H9 (cell line): ENCODE measurements at regions not wholly inside any gene's neighbourhood (a gene's known extent, or its start where the extent isn't known, plus 50 kb on each side); places are given as distances from the start of the nearest gene placed in this dataset.

Source experiments
- DNase-seq: peaks from one replicate; pipeline ENCODE4 v3.0.0-alpha.2; 2017
- H2AFZ ChIP-seq: one replicate; pipeline ENCODE4 v1.6.1; 2013; ENCODE audit warnings: mild to moderate bottlenecking, low read length, control low read depth, moderate library complexity
- H2AK5ac ChIP-seq: 2 replicates; pipeline ENCODE4 v1.6.1; 2013; ENCODE audit warnings: low read length, control low read depth, mixed read lengths; ENCODE audit not compliant: insufficient read length
- H2BK120ac ChIP-seq: one replicate; pipeline ENCODE4 v1.6.1; 2013; ENCODE audit warnings: low read depth, mild to moderate bottlenecking, low read length, control low read depth, inconsistent platforms; ENCODE audit not compliant: poor library complexity, severe bottlenecking
- H2BK12ac ChIP-seq: 2 replicates; pipeline ENCODE4 v1.6.1; 2013; ENCODE audit warnings: low read length, control low read depth, mixed read lengths, low read depth; ENCODE audit not compliant: insufficient read length
- H2BK15ac ChIP-seq: 2 replicates; pipeline ENCODE4 v1.6.1; 2013; ENCODE audit warnings: low read depth, low read length, control low read depth
- H2BK20ac ChIP-seq: one replicate; pipeline ENCODE4 v1.6.1; 2013; ENCODE audit warnings: low read depth, mild to moderate bottlenecking, low read length, control low read depth, inconsistent platforms; ENCODE audit not compliant: poor library complexity, severe bottlenecking
- H2BK5ac ChIP-seq: 2 replicates; pipeline ENCODE4 v1.6.1; 2013; ENCODE audit warnings: low read length, control low read depth, mixed read lengths; ENCODE audit not compliant: insufficient read length
- H3K14ac ChIP-seq: 2 replicates; pipeline ENCODE4 v1.6.1; 2013; ENCODE audit warnings: low read length, control low read depth; ENCODE audit not compliant: insufficient read depth
- H3K18ac ChIP-seq: 2 replicates; pipeline ENCODE4 v1.6.1; 2013; ENCODE audit warnings: low read depth, mild to moderate bottlenecking, mixed read lengths, low read length, control low read depth; ENCODE audit not compliant: insufficient read length
- H3K23ac ChIP-seq: 2 replicates; pipeline ENCODE4 v1.6.1; 2013; ENCODE audit warnings: low read length, control low read depth, mixed read lengths, low read depth; ENCODE audit not compliant: insufficient read length
- H3K23me2 ChIP-seq: 2 replicates; pipeline ENCODE4 v1.6.1; 2013; ENCODE audit warnings: low read depth, mild to moderate bottlenecking, mixed read lengths, low read length, control low read depth; ENCODE audit not compliant: insufficient read length, poor library complexity, severe bottlenecking
- H3K27ac ChIP-seq: 2 replicates; pipeline ENCODE4 v1.5.1; 2013; ENCODE audit warnings: low read length, control low read depth, mixed read lengths, low read depth; ENCODE audit not compliant: insufficient read length
- H3K27me3 ChIP-seq: 2 replicates; pipeline ENCODE4 v1.6.1; 2013; ENCODE audit warnings: low read length, control low read depth, inconsistent platforms; ENCODE audit not compliant: insufficient read depth
- H3K4ac ChIP-seq: 2 replicates; pipeline ENCODE4 v1.6.1; 2013; ENCODE audit warnings: low read depth, mild to moderate bottlenecking, control low read depth, inconsistent platforms, low read length, moderate library complexity
- H3K4me1 ChIP-seq: 2 replicates; pipeline ENCODE4 v1.6.1; 2013; ENCODE audit warnings: low read length, control low read depth, inconsistent platforms; ENCODE audit not compliant: insufficient read depth
- H3K4me2 ChIP-seq: 2 replicates; pipeline ENCODE4 v1.6.1; 2013; ENCODE audit warnings: low read length, control low read depth, mixed read lengths; ENCODE audit not compliant: insufficient read length, insufficient read depth
- H3K56ac ChIP-seq: 2 replicates; pipeline ENCODE4 v1.6.1; 2013; ENCODE audit warnings: low read depth, mild to moderate bottlenecking, mixed read lengths, low read length, control low read depth; ENCODE audit not compliant: insufficient read length
- H3K79me1 ChIP-seq: 2 replicates; pipeline ENCODE4 v1.6.1; 2013; ENCODE audit warnings: low read depth, mild to moderate bottlenecking, moderate library complexity, low read length, control low read depth, inconsistent platforms; ENCODE audit not compliant: insufficient read depth, poor library complexity, severe bottlenecking
- H3K79me2 ChIP-seq: 2 replicates; pipeline ENCODE4 v1.6.1; 2013; ENCODE audit warnings: low read length, control low read depth, inconsistent platforms; ENCODE audit not compliant: insufficient read depth
- H3K9ac ChIP-seq: 2 replicates; pipeline ENCODE4 v1.6.1; 2013; ENCODE audit warnings: low read length, control low read depth, mixed read lengths; ENCODE audit not compliant: insufficient read length; ENCODE audit errors: extremely low read depth
- H3K9me3 ChIP-seq: one replicate; pipeline ENCODE4 v1.6.1; 2013; ENCODE audit warnings: low read depth, low read length, inconsistent platforms; ENCODE audit not compliant: control insufficient read depth
- H3T11ph ChIP-seq: one replicate; pipeline ENCODE4 v1.6.1; 2013; ENCODE audit warnings: mild to moderate bottlenecking, low read length, control low read depth, inconsistent platforms
- H4K20me1 ChIP-seq: one replicate; pipeline ENCODE4 v1.6.1; 2013; ENCODE audit not compliant: control insufficient read depth, insufficient read length, insufficient read depth
- H4K5ac ChIP-seq: 2 replicates; pipeline ENCODE4 v1.6.1; 2013; ENCODE audit warnings: low read depth, mild to moderate bottlenecking, mixed read lengths, low read length, control low read depth; ENCODE audit not compliant: insufficient read length
- H4K8ac ChIP-seq: replicated peaks from 2 replicates; pipeline ENCODE4 v1.6.1; 2013; ENCODE audit warnings: low read length, control low read depth, mixed read lengths, low read depth; ENCODE audit not compliant: insufficient read length
- H4K91ac ChIP-seq: 2 replicates; pipeline ENCODE4 v1.6.1; 2013; ENCODE audit warnings: low read depth, mild to moderate bottlenecking, moderate library complexity, mixed read lengths, low read length, control low read depth; ENCODE audit not compliant: insufficient read length
- H3K27ac Mint-ChIP-seq, 3 experiments: 2 replicates in 2 of 3; 3 replicates in 1 of 3; pipeline ENCODE4 v1.8.0; 2020 to 2021; ENCODE audit warnings: mixed read lengths in 3 of 3, mild to moderate bottlenecking in 1 of 3, moderate library complexity in 1 of 3
- H3K27me3 Mint-ChIP-seq: 2 replicates; pipeline ENCODE4 v1.8.0; 2021; ENCODE audit warnings: low read depth, mild to moderate bottlenecking, moderate library complexity, mixed read lengths
- H3K36me3 Mint-ChIP-seq, 3 experiments: 2 replicates in 2 of 3; 3 replicates in 1 of 3; pipeline ENCODE4 v1.8.0; 2020 to 2021; ENCODE audit warnings: low read depth in 3 of 3, mixed read lengths in 3 of 3; ENCODE audit not compliant: insufficient read depth in 1 of 3
- H3K4me1 Mint-ChIP-seq, 2 experiments: 2 replicates each; pipeline ENCODE4 v1.8.0; 2020; ENCODE audit warnings: mixed read lengths in 2 of 2
- H3K4me3 Mint-ChIP-seq, 2 experiments: 2 replicates in 1 of 2; 3 replicates in 1 of 2; pipeline ENCODE4 v1.8.0; 2020 to 2021; ENCODE audit warnings: mild to moderate bottlenecking in 2 of 2, mixed read lengths in 2 of 2, moderate library complexity in 1 of 2
- H3K9me3 Mint-ChIP-seq, 2 experiments: 2 replicates in 1 of 2; 3 replicates in 1 of 2; pipeline ENCODE4 v1.8.0; 2020; ENCODE audit warnings: mild to moderate bottlenecking in 2 of 2, mixed read lengths in 2 of 2, moderate library complexity in 1 of 2
- CTCF ChIP-seq: fragments of 200-600 bp; sonication (generic); conservative IDR thresholded peaks from 3 replicates; pipeline ENCODE4 v1.8.0; 2021; ENCODE audit warnings: antibody characterized with exemption, mild to moderate bottlenecking
- WGBS: extraction: QIAGEN DNeasy Blood & Tissue Kit; methylation state at CpG from one replicate; pipeline ENCODE4 v1.1.7; 2013; ENCODE audit warnings: missing lambda C conversion rate, low lambda C conversion rate, mixed read lengths; ENCODE audit not compliant: insufficient read length; ENCODE audit errors: extremely low coverage; 5-methylcytosine and 5-hydroxymethylcytosine counted together

- no peak overlapping the region for H2BK20ac ChIP-seq
- H2BK5ac ChIP-seq = no peak overlapping the region
- H3K27ac Mint-ChIP-seq = no peak overlapping the region
- no peak overlapping the region for H3K4ac ChIP-seq
- no peak for DNase-seq
- TF ChIP-seq CTCF = no peak
- no peak overlapping the region for H4K5ac ChIP-seq
- no peak overlapping the region for H2BK15ac ChIP-seq
- no peak overlapping the region for H3K18ac ChIP-seq
- H3K79me2 ChIP-seq = no peaks in the 10 kb centered on the region
- H3K4me3 Mint-ChIP-seq = no peak overlapping the region
- no peak overlapping the region for H4K91ac ChIP-seq
- no peaks in the 10 kb centered on the region for H3K27me3 ChIP-seq
- no peak overlapping the region for H3K56ac ChIP-seq
- no peaks in the 10 kb centered on the region for H4K20me1 ChIP-seq
- H3K36me3 Mint-ChIP-seq = no peaks in the 10 kb centered on the region
- no peak overlapping the region for H3K9ac ChIP-seq
- peaks cover 2 to 5% of the 10 kb centered on the region in 2 experiments; a peak in 3 of 4 replicates for H3K4me1 Mint-ChIP-seq
- H4K8ac ChIP-seq = no peak overlapping the region
- H3K27ac ChIP-seq = no peak overlapping the region
- no peak overlapping the region for H2AK5ac ChIP-seq
- no peaks in the 10 kb centered on the region for H3K23me2 ChIP-seq
- H3K27me3 Mint-ChIP-seq = peaks cover 2% of the 10 kb centered on the region; the same call in 1 of the 2 replicates
- H3K4me1 ChIP-seq = no peaks in the 10 kb centered on the region
- H2BK120ac ChIP-seq = no peak overlapping the region
- no peak overlapping the region for H3K4me2 ChIP-seq
- H3K9me3 ChIP-seq = no peaks in the 10 kb centered on the region
- H3K14ac ChIP-seq = no peak overlapping the region
- no peak overlapping the region for H2AFZ ChIP-seq
- H2BK12ac ChIP-seq = no peak overlapping the region
- no peaks in the 10 kb centered on the region for H3K9me3 Mint-ChIP-seq
- WGBS = no CpG with 5 or more reads among the region's 1 CpG
- no peak overlapping the region for H3T11ph ChIP-seq
- H3K23ac ChIP-seq = no peak overlapping the region
- no peaks in the 10 kb centered on the region for H3K79me1 ChIP-seq
Observed at GRCh38 chr2:152924219-152924618, 205.8 kb downstream of the ARL6IP6 start.
